Skeletal muscle satellite cell (primary cell): ENCODE measurements at regions not wholly inside any gene's neighbourhood (a gene's known extent, or its start where the extent isn't known, plus 50 kb on each side); places are given as distances from the start of the nearest gene placed in this dataset.

Source experiments
- H3K27me3 ChIP-seq: 2 replicates; pipeline ENCODE4 v1.7.0; 2013; ENCODE audit warnings: low read length; ENCODE audit not compliant: control insufficient read depth, insufficient read depth
- H3K36me3 ChIP-seq: 2 replicates; pipeline ENCODE4 v1.7.0; 2013; ENCODE audit warnings: mild to moderate bottlenecking, control low read depth, low read length; ENCODE audit not compliant: insufficient read depth
- H3K4me1 ChIP-seq: 2 replicates; pipeline ENCODE4 v1.7.0; 2013; ENCODE audit warnings: low read length; ENCODE audit not compliant: control insufficient read depth, insufficient read depth
- H3K4me2 ChIP-seq: 2 replicates; pipeline ENCODE4 v1.7.0; 2013; ENCODE audit warnings: mild to moderate bottlenecking, low read length
- H3K4me3 ChIP-seq: 2 replicates; pipeline ENCODE4 v1.7.0; 2013; ENCODE audit warnings: low read length
- H3K9ac ChIP-seq: 2 replicates; pipeline ENCODE4 v1.7.0; 2013; ENCODE audit warnings: mild to moderate bottlenecking, low read depth, low read length, moderate library complexity
- H3K9me3 ChIP-seq: replicated peaks from 2 replicates; pipeline ENCODE4 v1.7.0; 2013; ENCODE audit warnings: mild to moderate bottlenecking, control low read depth, low read length

GRCh38 chr10:3671386-3671955 lies 113.5 kb downstream of the KLF6 start:
- no peaks in the 10 kb centered on the region for H3K4me1 ChIP-seq
- H3K4me3 ChIP-seq: no peak overlapping the region
- no peak overlapping the region for H3K4me2 ChIP-seq
- H3K9me3 ChIP-seq: no peaks in the 10 kb centered on the region
- H3K36me3 ChIP-seq: no peaks in the 10 kb centered on the region
- peaks cover 6% of the 10 kb centered on the region for H3K27me3 ChIP-seq
- no peak overlapping the region for H3K9ac ChIP-seq

GRCh38 chr10:3668966-3669330 lies 116.1 kb downstream of the KLF6 start:
- H3K36me3 ChIP-seq: no peaks in the 10 kb centered on the region
- H3K4me1 ChIP-seq: no peaks in the 10 kb centered on the region
- H3K9me3 ChIP-seq: no peaks in the 10 kb centered on the region
- H3K9ac ChIP-seq: no peak overlapping the region
- H3K4me3 ChIP-seq: no peak overlapping the region
- peaks cover 6% of the 10 kb centered on the region for H3K27me3 ChIP-seq
- no peak overlapping the region for H3K4me2 ChIP-seq

- H3K4me1 ChIP-seq: no peaks in the 10 kb centered on the region
- H3K36me3 ChIP-seq: no peaks in the 10 kb centered on the region
- no peak overlapping the region for H3K9ac ChIP-seq
- no peaks in the 10 kb centered on the region for H3K9me3 ChIP-seq
- H3K4me3 ChIP-seq: no peak overlapping the region
- no peak overlapping the region for H3K4me2 ChIP-seq
- peaks cover 6% of the 10 kb centered on the region for H3K27me3 ChIP-seq
These were observed 116.6 kb downstream of the KLF6 start for GRCh38 chr10:3668276-3668965.

- H3K9ac ChIP-seq: no peak overlapping the region
- no peaks in the 10 kb centered on the region for H3K9me3 ChIP-seq
- H3K4me3 ChIP-seq: no peak overlapping the region
- H3K36me3 ChIP-seq: no peaks in the 10 kb centered on the region
- H3K27me3 ChIP-seq: peaks cover 6% of the 10 kb centered on the region
- no peaks in the 10 kb centered on the region for H3K4me1 ChIP-seq
- H3K4me2 ChIP-seq: no peak overlapping the region
These were observed 118.3 kb downstream of the KLF6 start for GRCh38 chr10:3666525-3667302.

- no peak overlapping the region for H3K4me2 ChIP-seq
- H3K9ac ChIP-seq: no peak overlapping the region
- H3K27me3 ChIP-seq: peaks cover 6% of the 10 kb centered on the region
- no peaks in the 10 kb centered on the region for H3K9me3 ChIP-seq
- H3K36me3 ChIP-seq: no peaks in the 10 kb centered on the region
- no peak overlapping the region for H3K4me3 ChIP-seq
- H3K4me1 ChIP-seq: no peaks in the 10 kb centered on the region
These were observed 119.6 kb downstream of the KLF6 start for GRCh38 chr10:3665316-3665908.

GRCh38 chr10:3662775-3663174 lies 122.2 kb downstream of the KLF6 start:
- Histone ChIP-seq H3K4me2 (no peak overlapping the region), H3K9ac (no peak overlapping the region), H3K27me3 (peaks cover 6% of the 10 kb centered on the region), H3K9me3 (no peaks in the 10 kb centered on the region), H3K4me1 (no peaks in the 10 kb centered on the region), H3K36me3 (no peaks in the 10 kb centered on the region), H3K4me3 (no peak overlapping the region)

GRCh38 chr10:3661271-3661670 lies 123.7 kb downstream of the KLF6 start:
- Histone ChIP-seq H3K27me3 (no peaks in the 10 kb centered on the region), H3K4me3 (no peak overlapping the region), H3K4me1 (no peaks in the 10 kb centered on the region), H3K9ac (no peak overlapping the region), H3K9me3 (no peaks in the 10 kb centered on the region), H3K36me3 (no peaks in the 10 kb centered on the region), H3K4me2 (no peak overlapping the region)

- Histone ChIP-seq H3K36me3 (no peaks in the 10 kb centered on the region), H3K4me1 (no peaks in the 10 kb centered on the region), H3K4me3 (no peak overlapping the region), H3K27me3 (no peaks in the 10 kb centered on the region), H3K4me2 (no peak overlapping the region), H3K9me3 (no peaks in the 10 kb centered on the region), H3K9ac (no peak overlapping the region)
These were observed 124.3 kb downstream of the KLF6 start for GRCh38 chr10:3660753-3661152.

- H3K4me1 ChIP-seq: peaks cover 3% of the 10 kb centered on the region
- no peak overlapping the region for H3K9ac ChIP-seq
- H3K9me3 ChIP-seq: no peaks in the 10 kb centered on the region
- H3K36me3 ChIP-seq: no peaks in the 10 kb centered on the region
- no peaks in the 10 kb centered on the region for H3K27me3 ChIP-seq
- H3K4me3 ChIP-seq: no peak overlapping the region
- H3K4me2 ChIP-seq: no peak overlapping the region
These were observed 125.6 kb downstream of the KLF6 start for GRCh38 chr10:3659203-3659917.

GRCh38 chr10:3658766-3659165 lies 126.2 kb downstream of the KLF6 start:
- H3K4me2 ChIP-seq: no peak overlapping the region
- no peaks in the 10 kb centered on the region for H3K9me3 ChIP-seq
- no peaks in the 10 kb centered on the region for H3K36me3 ChIP-seq
- H3K9ac ChIP-seq: no peak overlapping the region
- no peaks in the 10 kb centered on the region for H3K27me3 ChIP-seq
- no peak overlapping the region for H3K4me3 ChIP-seq
- H3K4me1 ChIP-seq: peaks cover 4% of the 10 kb centered on the region

GRCh38 chr10:3656214-3656613 lies 128.8 kb downstream of the KLF6 start:
- Histone ChIP-seq H3K4me1 (peaks cover 4% of the 10 kb centered on the region), H3K9ac (no peak overlapping the region), H3K4me3 (no peak overlapping the region), H3K36me3 (no peaks in the 10 kb centered on the region), H3K4me2 (no peak overlapping the region), H3K27me3 (peaks cover 4% of the 10 kb centered on the region), H3K9me3 (no peaks in the 10 kb centered on the region)
